ENCODE measurements at regions not wholly inside any gene's neighbourhood (a gene's known extent, or its start where the extent isn't known, plus 50 kb on each side); places are given as distances from the start of the nearest gene placed in this dataset.

- ATAC-seq (ENCODE audit: low read depth) = no peak
- no peak overlapping the region for H3K27ac Mint-ChIP-seq
- intact Hi-C loops (cut with micrococcal nuclease) = no loop called here
- no peak overlapping the region for H3K4me3 Mint-ChIP-seq
- H3K36me3 Mint-ChIP-seq (ENCODE audit: low read depth) = no peaks in the 10 kb centered on the region
- ChIA-PET POLR2A (no interaction called here), CTCF (no interaction called here)
- H3K9me3 Mint-ChIP-seq = peaks cover 6% of the 10 kb centered on the region
- H3K27me3 Mint-ChIP-seq = no peaks in the 10 kb centered on the region
- no peaks in the 10 kb centered on the region for H3K4me1 Mint-ChIP-seq
- no peak for TF ChIP-seq CTCF (IDR thresholded peaks at IDR 0.05)
- no peak for DNase-seq
Observed at GRCh38 chr1:101653482-101653946, 343.2 kb downstream of the OLFM3 start.

GRCh38 chr1:101664726-101665125 lies 332.0 kb downstream of the OLFM3 start:
- no peak for TF ChIP-seq CTCF (IDR thresholded peaks at IDR 0.05)
- ATAC-seq (ENCODE audit: low read depth) (no peak), DNase-seq (no peak)
- H3K27me3 Mint-ChIP-seq = no peaks in the 10 kb centered on the region
- intact Hi-C loops (cut with micrococcal nuclease) = no loop called here
- no peaks in the 10 kb centered on the region for H3K36me3 Mint-ChIP-seq (ENCODE audit: low read depth)
- no peak overlapping the region for H3K4me3 Mint-ChIP-seq
- ChIA-PET CTCF (no interaction called here), POLR2A (no interaction called here)
- H3K9me3 Mint-ChIP-seq = peaks cover 17% of the 10 kb centered on the region
- no peaks in the 10 kb centered on the region for H3K4me1 Mint-ChIP-seq
- H3K27ac Mint-ChIP-seq = no peak overlapping the region

- H3K4me3 Mint-ChIP-seq = no peak overlapping the region
- CTCF ChIA-PET = no interaction called here
- ATAC-seq (ENCODE audit: low read depth) (no peak), DNase-seq (no peak)
- no peak for TF ChIP-seq CTCF (IDR thresholded peaks at IDR 0.05)
- H3K27me3 Mint-ChIP-seq = no peaks in the 10 kb centered on the region
- POLR2A ChIA-PET = no interaction called here
- no peaks in the 10 kb centered on the region for H3K4me1 Mint-ChIP-seq
- no peak overlapping the region for H3K27ac Mint-ChIP-seq
- H3K36me3 Mint-ChIP-seq (ENCODE audit: low read depth) = no peaks in the 10 kb centered on the region
- intact Hi-C loops (cut with micrococcal nuclease) = no loop called here
- H3K9me3 Mint-ChIP-seq = peaks cover 13% of the 10 kb centered on the region
Observed at GRCh38 chr1:101667761-101668160, 329.0 kb downstream of the OLFM3 start.

GRCh38 chr1:101683136-101683535 lies 313.6 kb downstream of the OLFM3 start:
- ATAC-seq (ENCODE audit: low read depth) = no peak
- H3K9me3 Mint-ChIP-seq = no peaks in the 10 kb centered on the region
- ChIA-PET CTCF (no interaction called here), POLR2A (no interaction called here)
- no peak for DNase-seq
- H3K4me1 Mint-ChIP-seq = no peaks in the 10 kb centered on the region
- no peak overlapping the region for H3K27ac Mint-ChIP-seq
- intact Hi-C loops (cut with micrococcal nuclease) = no loop called here
- no peak overlapping the region for H3K4me3 Mint-ChIP-seq
- H3K27me3 Mint-ChIP-seq = no peaks in the 10 kb centered on the region
- H3K36me3 Mint-ChIP-seq (ENCODE audit: low read depth) = no peaks in the 10 kb centered on the region
- TF ChIP-seq CTCF (IDR thresholded peaks at IDR 0.05) = no peak

- no peak for TF ChIP-seq CTCF (IDR thresholded peaks at IDR 0.05)
- CTCF ChIA-PET = no interaction called here
- Mint-ChIP-seq H3K4me3 (no peak overlapping the region), H3K9me3 (no peaks in the 10 kb centered on the region), H3K4me1 (no peaks in the 10 kb centered on the region), H3K27ac (no peak overlapping the region), H3K27me3 (no peaks in the 10 kb centered on the region), H3K36me3 (ENCODE audit: low read depth) (no peaks in the 10 kb centered on the region)
- POLR2A ChIA-PET = no interaction called here
- ATAC-seq (ENCODE audit: low read depth) = no peak
- no peak for DNase-seq
- intact Hi-C loops (cut with micrococcal nuclease) = no loop called here
Observed at GRCh38 chr1:101683561-101683960, 313.2 kb downstream of the OLFM3 start.

All from activated B cell treated with CpG ODN at 0.5 μM for 24 hours (primary cell).